Fibroblast of lung (primary cell): ENCODE measurements at regions not wholly inside any gene's neighbourhood (a gene's known extent, or its start where the extent isn't known, plus 50 kb on each side); places are given as distances from the start of the nearest gene placed in this dataset.

ENCODE experiments used
- DNase-seq, 2 donors: peaks; one replicate each; pipeline versions ENCODE4 v3.0.0 to v3.0.0-alpha.2; 2010; ENCODE audit warnings: low read depth in 2 of 2
- H2AFZ ChIP-seq: 2 replicates; pipeline ENCODE4 v1.5.1; 2012; ENCODE audit warnings: low read length, control low read depth, inconsistent platforms
- H3K27ac ChIP-seq: 2 replicates; pipeline ENCODE4 v1.5.1; 2011; ENCODE audit warnings: low read length, control low read depth; ENCODE audit not compliant: insufficient read depth
- H3K27me3 ChIP-seq: 2 replicates; pipeline ENCODE4 v1.5.1; 2011; ENCODE audit warnings: mild to moderate bottlenecking, low read length; ENCODE audit not compliant: control insufficient read depth, insufficient read depth
- H3K36me3 ChIP-seq: 2 replicates; pipeline ENCODE4 v1.5.1; 2011; ENCODE audit warnings: low read length; ENCODE audit not compliant: control insufficient read depth, insufficient read depth
- H3K4me1 ChIP-seq: 2 replicates; pipeline ENCODE4 v1.5.1; 2011; ENCODE audit warnings: low read length; ENCODE audit not compliant: control insufficient read depth, insufficient read depth; ENCODE audit errors: extremely low read depth
- H3K4me2 ChIP-seq: 2 replicates; pipeline ENCODE4 v1.5.1; 2011; ENCODE audit warnings: low read length, control low read depth; ENCODE audit not compliant: insufficient read depth; ENCODE audit errors: extremely low read depth
- H3K4me3 ChIP-seq, 4 experiments: fragments of 200-600 bp in 1 of 4; sonication (generic) in 1 of 4; replicated peaks in 1 of 4; 2 replicates each; pipeline ENCODE4 v1.5.1; 2011 to 2016; ENCODE audit warnings: low read length in 4 of 4, low read depth in 3 of 4, mild to moderate bottlenecking in 3 of 4, control low read depth in 2 of 4, inconsistent platforms in 1 of 4, mixed read lengths in 1 of 4; ENCODE audit not compliant: insufficient read depth in 1 of 4; ENCODE audit errors: control extremely low read depth in 1 of 4
- H3K79me2 ChIP-seq: 2 replicates; pipeline ENCODE4 v1.5.1; 2012; ENCODE audit warnings: mild to moderate bottlenecking, low read length, inconsistent platforms; ENCODE audit not compliant: control insufficient read depth, insufficient read depth
- H3K9ac ChIP-seq: 2 replicates; pipeline ENCODE4 v1.5.1; 2011; ENCODE audit warnings: mild to moderate bottlenecking, low read length, control low read depth; ENCODE audit not compliant: insufficient read depth
- H3K9me3 ChIP-seq: 2 replicates; pipeline ENCODE4 v1.5.1; 2012; ENCODE audit warnings: low read depth, low read length; ENCODE audit not compliant: control insufficient read depth, insufficient read depth
- H4K20me1 ChIP-seq: 2 replicates; pipeline ENCODE4 v1.5.1; 2011; ENCODE audit warnings: low read length; ENCODE audit not compliant: control insufficient read depth, insufficient read depth; ENCODE audit errors: extremely low read depth
- CTCF ChIP-seq, 2 donors: IDR thresholded peaks in 1 of 2; conservative IDR thresholded peaks in 1 of 2; 1 replicate in 1 of 2; 2 replicates in 1 of 2; pipeline ENCODE4 v1.5.1; 2011 to 2012; ENCODE audit warnings: low read length in 2 of 2, control low read depth in 1 of 2, inconsistent platforms in 1 of 2, low read depth in 1 of 2, mild to moderate bottlenecking in 1 of 2
- EZH2 ChIP-seq: IDR thresholded peaks from 2 replicates; pipeline ENCODE4 v1.5.1; 2012; ENCODE audit warnings: low read length, control low read depth, mild to moderate bottlenecking; ENCODE audit errors: missing control alignments

GRCh38 chr10:58101682-58102081 lies 166.0 kb downstream of the IPMK start:
- H3K27ac ChIP-seq, result no peak overlapping the region
- TF ChIP-seq EZH2 (no peak), CTCF (conservative IDR thresholded peaks at IDR 0.05 in 1 of 2, IDR thresholded peaks at IDR 0.05 in 1 of 2; ENCODE audit: low read depth in 1 of 2, low read length in 2 of 2) (no peak)
- H3K9ac ChIP-seq, result no peak overlapping the region
- no peaks in the 10 kb centered on the region for H3K9me3 ChIP-seq
- no peak overlapping the region for H3K4me2 ChIP-seq
- no peaks in the 10 kb centered on the region for H3K36me3 ChIP-seq
- H3K4me3 ChIP-seq, result no peak overlapping the region
- H3K79me2 ChIP-seq, result no peaks in the 10 kb centered on the region
- no peak overlapping the region for H2AFZ ChIP-seq
- no peaks in the 10 kb centered on the region for H3K27me3 ChIP-seq
- no peak for DNase-seq
- H3K4me1 ChIP-seq, result no peaks in the 10 kb centered on the region
- no peaks in the 10 kb centered on the region for H4K20me1 ChIP-seq

GRCh38 chr10:58094985-58095718 lies 172.5 kb downstream of the IPMK start:
- Histone ChIP-seq H3K27ac (no peak overlapping the region), H3K36me3 (no peaks in the 10 kb centered on the region), H3K9ac (no peak overlapping the region), H3K4me3 (no peak overlapping the region), H3K9me3 (no peaks in the 10 kb centered on the region), H2AFZ (no peak overlapping the region), H3K4me1 (no peaks in the 10 kb centered on the region), H3K4me2 (no peak overlapping the region), H3K79me2 (no peaks in the 10 kb centered on the region), H3K27me3 (no peaks in the 10 kb centered on the region), H4K20me1 (no peaks in the 10 kb centered on the region)
- TF ChIP-seq EZH2 (no peak), CTCF (conservative IDR thresholded peaks at IDR 0.05 in 1 of 2, IDR thresholded peaks at IDR 0.05 in 1 of 2; ENCODE audit: low read depth in 1 of 2, low read length in 2 of 2) (no peak)
- DNase-seq, result no peak

- no peaks in the 10 kb centered on the region for H3K79me2 ChIP-seq
- no peak overlapping the region for H3K4me3 ChIP-seq
- no peak overlapping the region for H3K4me2 ChIP-seq
- no peaks in the 10 kb centered on the region for H3K36me3 ChIP-seq
- no peaks in the 10 kb centered on the region for H4K20me1 ChIP-seq
- no peak overlapping the region for H3K27ac ChIP-seq
- H3K9ac ChIP-seq, result no peak overlapping the region
- H3K4me1 ChIP-seq, result no peaks in the 10 kb centered on the region
- no peaks in the 10 kb centered on the region for H3K27me3 ChIP-seq
- no peak for DNase-seq
- no peaks in the 10 kb centered on the region for H3K9me3 ChIP-seq
- no peak overlapping the region for H2AFZ ChIP-seq
- TF ChIP-seq EZH2 (no peak), CTCF (conservative IDR thresholded peaks at IDR 0.05 in 1 of 2, IDR thresholded peaks at IDR 0.05 in 1 of 2; ENCODE audit: low read depth in 1 of 2, low read length in 2 of 2) (no peak)
Measured at GRCh38 chr10:58091886-58092285, 175.8 kb downstream of the IPMK start.
